ENCODE measurements at regions not wholly inside any gene's neighbourhood (a gene's known extent, or its start where the extent isn't known, plus 50 kb on each side); places are given as distances from the start of the nearest gene placed in this dataset.

GRCh38 chr15:95350908-95351307 is 979.6 kb upstream of the NR2F2 start:
- FAIRE-seq = no peak

GRCh38 chr15:95352631-95353187 is 977.8 kb upstream of the NR2F2 start:
- FAIRE-seq = no peak

- FAIRE-seq = no peak
These were observed 977.0 kb upstream of the NR2F2 start for GRCh38 chr15:95353512-95353911.

GRCh38 chr15:95359966-95360365 is 970.5 kb upstream of the NR2F2 start:
- no peak for FAIRE-seq

- no peak for FAIRE-seq
These were observed 968.2 kb upstream of the NR2F2 start for GRCh38 chr15:95362306-95362705.

- FAIRE-seq = no peak
These were observed 966.9 kb upstream of the NR2F2 start for GRCh38 chr15:95363646-95364045.

GRCh38 chr15:95365511-95366107 is 964.9 kb upstream of the NR2F2 start:
- FAIRE-seq = no peak

GRCh38 chr15:95368191-95368590 is 962.3 kb upstream of the NR2F2 start:
- FAIRE-seq = no peak

GRCh38 chr15:95368755-95369601 is 961.5 kb upstream of the NR2F2 start:
- FAIRE-seq = no peak

- no peak for FAIRE-seq
These were observed 960.2 kb upstream of the NR2F2 start for GRCh38 chr15:95370291-95370690.

GRCh38 chr15:95371664-95372063 is 958.8 kb upstream of the NR2F2 start:
- FAIRE-seq = no peak

- no peak for FAIRE-seq
These were observed 955.2 kb upstream of the NR2F2 start for GRCh38 chr15:95375281-95375680.

GRCh38 chr15:95377258-95377852 is 953.1 kb upstream of the NR2F2 start:
- no peak for FAIRE-seq

GRCh38 chr15:95394186-95395067 is 936.1 kb upstream of the NR2F2 start:
- FAIRE-seq = no peak

- no peak for FAIRE-seq
These were observed 930.1 kb upstream of the NR2F2 start for GRCh38 chr15:95400428-95400827.

- FAIRE-seq = no peak
These were observed 928.9 kb upstream of the NR2F2 start for GRCh38 chr15:95401587-95401986.

GRCh38 chr15:95405447-95405846 is 925.1 kb upstream of the NR2F2 start:
- no peak for FAIRE-seq

- FAIRE-seq = no peak
These were observed 923.0 kb upstream of the NR2F2 start for GRCh38 chr15:95407534-95407933.

- no peak for FAIRE-seq
These were observed 921.3 kb upstream of the NR2F2 start for GRCh38 chr15:95409211-95409610.

GRCh38 chr15:95409626-95410310 is 920.7 kb upstream of the NR2F2 start:
- FAIRE-seq = no peak

- no peak for FAIRE-seq
These were observed 919.7 kb upstream of the NR2F2 start for GRCh38 chr15:95410757-95411156.

GRCh38 chr15:95416576-95416975 is 913.9 kb upstream of the NR2F2 start:
- FAIRE-seq = no peak

Measured in islet of Langerhans (tissue), 1 donor.